Osteocyte (in vitro differentiated cells): ENCODE measurements at regions not wholly inside any gene's neighbourhood (a gene's known extent, or its start where the extent isn't known, plus 50 kb on each side); places are given as distances from the start of the nearest gene placed in this dataset.

Source experiments
- DNase-seq: peaks from one replicate; pipeline ENCODE4 v3.0.0; 2021; ENCODE audit warnings: mixed read lengths; ENCODE audit not compliant: unreplicated experiment; ENCODE audit errors: extremely low spot score
- H3K27ac Mint-ChIP-seq: one replicate; pipeline ENCODE4 v1.8.0; 2021; ENCODE audit warnings: mild to moderate bottlenecking, mixed read lengths; ENCODE audit not compliant: unreplicated experiment
- H3K27me3 Mint-ChIP-seq: one replicate; pipeline ENCODE4 v1.8.0; 2021; ENCODE audit warnings: mixed read lengths; ENCODE audit not compliant: unreplicated experiment
- H3K36me3 Mint-ChIP-seq: one replicate; pipeline ENCODE4 v1.8.0; 2021; ENCODE audit warnings: mixed read lengths; ENCODE audit not compliant: unreplicated experiment
- H3K4me1 Mint-ChIP-seq: one replicate; pipeline ENCODE4 v1.8.0; 2021; ENCODE audit warnings: mixed read lengths; ENCODE audit not compliant: unreplicated experiment
- H3K4me3 Mint-ChIP-seq: one replicate; pipeline ENCODE4 v1.8.0; 2021; ENCODE audit warnings: mild to moderate bottlenecking, moderate library complexity, mixed read lengths; ENCODE audit not compliant: unreplicated experiment
- H3K9me3 Mint-ChIP-seq: one replicate; pipeline ENCODE4 v1.8.0; 2021; ENCODE audit warnings: mixed read lengths; ENCODE audit not compliant: unreplicated experiment
- TF ChIP-seq, protein P1 (sequence below): fragments of 200-600 bp; sonication (generic); IDR thresholded peaks from 2 replicates; pipeline ENCODE4 v1.5.0; 2021; ENCODE audit warnings: antibody characterized with exemption, mild to moderate bottlenecking, moderate library complexity

DNA sequence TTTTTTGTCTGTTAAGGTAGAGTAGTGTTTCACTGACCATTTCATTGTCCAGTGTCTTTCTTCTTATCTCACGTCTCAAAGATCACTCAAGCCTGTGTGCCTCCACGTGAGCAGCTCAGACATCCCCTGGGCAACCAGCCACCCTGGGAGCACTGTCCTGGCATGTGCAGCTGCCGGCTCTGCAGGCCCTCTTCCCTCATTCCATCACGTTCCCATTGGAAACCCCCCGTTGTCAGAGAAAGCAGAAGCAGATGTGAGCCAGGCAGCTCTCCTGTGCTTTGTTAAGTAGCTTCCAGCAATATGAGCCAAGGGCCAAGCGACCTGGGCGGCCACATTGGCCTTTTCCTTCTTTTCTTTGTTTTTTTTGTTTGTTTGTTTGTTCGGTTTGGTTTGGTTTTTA, 233.2 kb upstream of the SYNDIG1 start:
- no peaks in the 10 kb centered on the region for H3K36me3 Mint-ChIP-seq
- H3K4me1 Mint-ChIP-seq, result no peaks in the 10 kb centered on the region
- H3K27me3 Mint-ChIP-seq, result peaks cover 8% of the 10 kb centered on the region
- no peak overlapping the region for H3K4me3 Mint-ChIP-seq
- H3K9me3 Mint-ChIP-seq, result no peaks in the 10 kb centered on the region
- TF ChIP-seq, protein P1, sequence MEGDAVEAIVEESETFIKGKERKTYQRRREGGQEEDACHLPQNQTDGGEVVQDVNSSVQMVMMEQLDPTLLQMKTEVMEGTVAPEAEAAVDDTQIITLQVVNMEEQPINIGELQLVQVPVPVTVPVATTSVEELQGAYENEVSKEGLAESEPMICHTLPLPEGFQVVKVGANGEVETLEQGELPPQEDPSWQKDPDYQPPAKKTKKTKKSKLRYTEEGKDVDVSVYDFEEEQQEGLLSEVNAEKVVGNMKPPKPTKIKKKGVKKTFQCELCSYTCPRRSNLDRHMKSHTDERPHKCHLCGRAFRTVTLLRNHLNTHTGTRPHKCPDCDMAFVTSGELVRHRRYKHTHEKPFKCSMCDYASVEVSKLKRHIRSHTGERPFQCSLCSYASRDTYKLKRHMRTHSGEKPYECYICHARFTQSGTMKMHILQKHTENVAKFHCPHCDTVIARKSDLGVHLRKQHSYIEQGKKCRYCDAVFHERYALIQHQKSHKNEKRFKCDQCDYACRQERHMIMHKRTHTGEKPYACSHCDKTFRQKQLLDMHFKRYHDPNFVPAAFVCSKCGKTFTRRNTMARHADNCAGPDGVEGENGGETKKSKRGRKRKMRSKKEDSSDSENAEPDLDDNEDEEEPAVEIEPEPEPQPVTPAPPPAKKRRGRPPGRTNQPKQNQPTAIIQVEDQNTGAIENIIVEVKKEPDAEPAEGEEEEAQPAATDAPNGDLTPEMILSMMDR, result no peak
- DNase-seq, result no peak
- no peak overlapping the region for H3K27ac Mint-ChIP-seq

DNA sequence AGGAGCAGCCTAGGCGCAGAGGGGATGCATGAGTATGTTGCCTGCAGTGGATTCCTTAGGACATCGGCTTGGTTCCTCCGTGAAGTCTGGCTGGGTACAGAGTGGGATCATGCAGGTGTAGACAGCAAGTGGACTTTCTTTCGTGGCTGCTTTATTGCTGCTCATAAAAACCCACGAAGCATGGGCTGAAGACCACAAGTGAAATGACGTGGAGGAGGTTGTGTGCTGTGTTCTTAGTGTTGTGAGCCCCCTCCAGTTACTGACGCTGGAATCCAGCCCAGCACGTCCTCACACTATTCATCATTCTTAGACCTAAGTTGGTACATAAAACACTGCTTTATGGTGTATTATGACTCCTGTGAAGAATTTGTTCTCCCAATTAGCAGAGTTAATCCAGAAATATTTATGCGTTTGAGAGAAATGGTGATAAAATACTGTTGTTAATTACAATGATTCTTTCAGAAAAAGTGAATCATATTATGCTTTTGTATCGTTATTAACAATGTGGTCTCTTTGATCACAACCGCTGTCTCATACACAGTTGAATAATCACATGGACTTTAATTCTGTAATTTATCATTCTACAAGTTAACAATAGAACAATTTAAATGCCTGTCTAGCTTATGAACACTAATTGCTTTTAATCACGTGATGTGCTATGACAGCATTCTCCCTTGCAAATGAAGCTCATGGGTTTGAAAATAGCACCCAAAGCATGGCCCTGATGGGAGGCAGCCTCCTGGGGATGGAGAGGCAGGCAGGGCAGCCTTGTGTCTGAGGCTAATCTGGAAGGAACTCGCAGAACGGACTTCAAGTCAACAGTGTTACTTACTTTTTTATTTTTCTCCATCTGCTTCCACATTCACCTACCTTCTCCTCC, 233.9 kb upstream of the SYNDIG1 start:
- TF ChIP-seq, protein P1, result no peak
- no peak overlapping the region for H3K4me3 Mint-ChIP-seq
- no peaks in the 10 kb centered on the region for H3K4me1 Mint-ChIP-seq
- H3K36me3 Mint-ChIP-seq, result no peaks in the 10 kb centered on the region
- H3K9me3 Mint-ChIP-seq, result no peaks in the 10 kb centered on the region
- peaks cover 10% of the 10 kb centered on the region for H3K27me3 Mint-ChIP-seq
- no peak for DNase-seq
- no peak overlapping the region for H3K27ac Mint-ChIP-seq

DNA sequence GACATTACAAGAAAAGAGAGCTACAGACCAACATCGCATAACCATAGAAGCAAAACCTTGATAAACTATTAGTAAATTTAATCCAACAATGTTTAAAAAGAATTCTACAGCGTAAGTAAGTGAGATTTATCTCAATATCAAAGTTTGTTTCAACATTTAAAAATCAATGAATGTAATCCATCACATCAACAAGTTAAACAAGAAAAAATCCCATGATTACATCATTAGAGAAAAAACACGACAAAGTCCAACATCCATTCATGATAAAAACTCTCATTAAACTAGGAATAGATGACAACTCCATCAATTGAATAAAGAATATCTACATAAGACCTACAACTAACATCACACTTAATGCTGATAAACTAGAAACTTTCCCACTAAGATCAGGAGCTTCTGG, 239.0 kb upstream of the GGTLC1 start:
- Mint-ChIP-seq H3K4me3 (no peak overlapping the region), H3K27ac (no peak overlapping the region), H3K27me3 (peaks cover 20% of the 10 kb centered on the region), H3K4me1 (no peaks in the 10 kb centered on the region), H3K9me3 (no peaks in the 10 kb centered on the region), H3K36me3 (no peaks in the 10 kb centered on the region)
- TF ChIP-seq, protein P1, result no peak
- DNase-seq, result no peak

DNA sequence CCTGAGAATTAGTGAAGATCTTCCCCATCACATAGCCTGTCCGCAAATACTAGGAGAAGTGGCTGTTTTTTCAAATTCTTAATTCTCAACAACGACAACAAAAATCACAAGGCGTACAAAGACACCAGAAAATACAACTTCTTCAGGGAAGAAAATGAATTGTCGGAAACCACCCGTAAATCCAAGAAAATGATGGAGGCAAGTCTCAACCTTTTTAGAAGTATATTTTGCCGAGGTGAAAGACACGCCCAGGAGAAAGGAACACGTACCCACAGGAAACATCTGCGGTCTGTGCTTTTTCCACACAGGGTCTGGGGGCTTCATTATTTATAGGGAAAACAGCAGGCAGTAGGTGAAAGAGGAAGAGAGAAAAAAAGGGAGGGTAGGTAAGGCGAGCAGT, 223.9 kb upstream of the GGTLC1 start:
- Mint-ChIP-seq H3K27ac (no peak overlapping the region), H3K27me3 (peaks cover 4% of the 10 kb centered on the region), H3K4me1 (no peaks in the 10 kb centered on the region), H3K4me3 (no peak overlapping the region), H3K9me3 (no peaks in the 10 kb centered on the region), H3K36me3 (no peaks in the 10 kb centered on the region)
- TF ChIP-seq, protein P1, result no peak
- DNase-seq, result no peak

DNA sequence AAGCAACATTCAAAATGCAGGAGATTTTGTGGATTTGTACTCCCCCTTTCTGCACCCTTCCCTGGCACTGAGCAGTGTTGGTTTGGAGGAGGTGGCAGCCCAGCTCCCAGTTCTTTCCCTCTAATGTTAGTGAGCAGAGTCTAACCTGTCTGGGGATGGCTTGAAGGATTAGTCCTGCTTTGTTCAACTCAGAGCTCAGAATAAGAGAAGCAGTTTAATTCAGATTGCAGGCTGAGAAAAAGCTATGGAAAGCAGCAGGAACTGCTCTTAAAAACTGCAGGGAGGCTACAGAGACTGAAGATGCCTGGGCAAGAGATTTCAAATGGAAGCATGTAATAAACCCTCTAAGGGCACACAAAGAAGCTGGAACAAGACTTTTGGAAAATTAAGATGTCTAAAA, 223.4 kb upstream of the GGTLC1 start:
- DNase-seq, result no peak
- Mint-ChIP-seq H3K4me1 (no peaks in the 10 kb centered on the region), H3K9me3 (no peaks in the 10 kb centered on the region), H3K4me3 (no peak overlapping the region), H3K27me3 (peaks cover 4% of the 10 kb centered on the region), H3K27ac (no peak overlapping the region), H3K36me3 (no peaks in the 10 kb centered on the region)
- TF ChIP-seq, protein P1, result no peak
